ENCODE measurements at regions not wholly inside any gene's neighbourhood (a gene's known extent, or its start where the extent isn't known, plus 50 kb on each side); places are given as distances from the start of the nearest gene placed in this dataset.

- H3K27ac ChIP-seq, result no peak overlapping the region
- H3K4me3 ChIP-seq, result no peak overlapping the region
- no peak for DNase-seq (ENCODE audit: low spot score)
- TF ChIP-seq CTCF (IDR thresholded peaks at IDR 0.05), result no peak
Measured at GRCh38 chr2:128646691-128647090, 328.0 kb upstream of the HS6ST1 start.

GRCh38 chr2:128651000-128651399 is 332.3 kb upstream of the HS6ST1 start:
- TF ChIP-seq CTCF (IDR thresholded peaks at IDR 0.05), result no peak
- no peak overlapping the region for H3K27ac ChIP-seq
- DNase-seq (ENCODE audit: low spot score), result no peak

DNA sequence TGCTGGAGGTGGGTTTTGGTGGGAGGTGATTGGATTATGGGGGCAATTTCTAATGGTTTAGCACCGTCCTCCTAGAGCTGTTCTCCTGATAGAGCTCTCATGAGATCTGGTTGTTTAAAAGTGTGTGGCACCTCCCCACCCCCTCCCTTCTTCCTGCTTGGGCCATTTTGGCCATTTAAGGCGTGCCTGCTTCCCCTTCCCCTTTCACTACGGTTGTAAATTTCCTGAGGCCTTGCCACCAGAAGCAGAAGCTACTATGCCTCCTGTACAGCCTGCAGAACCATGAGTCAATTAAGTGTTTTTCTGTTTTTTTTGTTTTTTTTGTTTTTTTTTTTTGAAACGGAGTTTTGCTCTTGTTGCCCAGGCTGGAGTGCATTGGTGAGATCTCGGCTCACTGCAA is 335.7 kb upstream of the HS6ST1 start:
- TF ChIP-seq CTCF (IDR thresholded peaks at IDR 0.05), result no peak
- H3K27ac ChIP-seq, result no peak overlapping the region
- DNase-seq (ENCODE audit: low spot score), result no peak
- H3K4me3 ChIP-seq, result no peak overlapping the region

More at GRCh38 chr2:128651000-128651399, 332.3 kb upstream of the HS6ST1 start:
- no peak overlapping the region for H3K4me3 ChIP-seq

- TF ChIP-seq CTCF (IDR thresholded peaks at IDR 0.05), result no peak
- DNase-seq (ENCODE audit: low spot score), result no peak
- H3K27ac ChIP-seq, result no peak overlapping the region
- no peak overlapping the region for H3K4me3 ChIP-seq
Measured at GRCh38 chr2:128660836-128661235, 342.2 kb upstream of the HS6ST1 start.

DNA sequence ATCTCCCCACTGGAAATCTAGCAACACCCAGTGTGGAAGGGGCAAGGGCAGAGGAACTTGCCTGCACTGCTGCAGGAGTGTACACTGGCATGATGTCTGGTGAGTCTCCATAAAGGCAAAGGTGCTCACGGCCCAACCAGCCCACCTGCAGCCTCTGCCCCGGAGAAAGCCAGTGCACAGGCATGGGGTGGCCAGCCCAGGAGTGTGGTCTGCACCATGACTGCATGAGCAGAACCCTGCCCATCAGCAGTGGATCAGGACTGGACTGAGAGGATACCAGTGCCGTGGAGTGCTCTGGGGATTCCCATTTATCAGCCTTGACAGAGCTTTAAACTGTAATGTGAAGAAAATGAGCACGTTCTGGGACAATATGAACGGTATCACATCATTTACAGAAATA is 342.6 kb upstream of the HS6ST1 start:
- DNase-seq (ENCODE audit: low spot score), result no peak
- Histone ChIP-seq H3K4me3 (no peak overlapping the region), H3K27ac (no peak overlapping the region)
- TF ChIP-seq CTCF (IDR thresholded peaks at IDR 0.05), result no peak

GRCh38 chr2:128662051-128662471 is 343.4 kb upstream of the HS6ST1 start:
- H3K4me3 ChIP-seq, result no peak overlapping the region
- no peak overlapping the region for H3K27ac ChIP-seq
- no peak for TF ChIP-seq CTCF (IDR thresholded peaks at IDR 0.05)
- no peak for DNase-seq (ENCODE audit: low spot score)

- H3K27ac ChIP-seq, result no peak overlapping the region
- no peak for DNase-seq (ENCODE audit: low spot score)
Measured at GRCh38 chr2:128663371-128664050, 344.8 kb upstream of the HS6ST1 start.

More at GRCh38 chr2:128663371-128664050, 344.8 kb upstream of the HS6ST1 start:
- no peak for TF ChIP-seq CTCF (IDR thresholded peaks at IDR 0.05)
- no peak overlapping the region for H3K4me3 ChIP-seq

Measured in coronary artery (tissue), 2 donors.